CD4-positive, alpha-beta T cell (primary cell): ENCODE measurements at regions not wholly inside any gene's neighbourhood (a gene's known extent, or its start where the extent isn't known, plus 50 kb on each side); places are given as distances from the start of the nearest gene placed in this dataset.
"Not testable (repeated sequence)": the region's sequence is repeated elsewhere in the genome, so short reads cannot be mapped to it uniquely, and the experiment has no call there.

Experiments used
- ATAC-seq: fragments of 200-7000 bp; cut with Tn5 transposase; one replicate; pipeline ENCODE4 v1.10.0; 2022; ENCODE audit warnings: mild to moderate bottlenecking; ENCODE audit not compliant: poor library complexity
- CTCF ChIA-PET: fragments of 350-600 bp; sonication (Branson Sonifier 250); formaldehyde crosslinking; loops from one replicate; lab custom pipeline; 2021; ENCODE audit warnings: antibody characterized with exemption, inconsistent platforms; lab: Charles Lee
- POLR2A ChIA-PET: fragments of 350-600 bp; sonication (Branson Sonifier 250); formaldehyde crosslinking; loops from one replicate; lab custom pipeline; 2021; ENCODE audit warnings: antibody characterized with exemption, inconsistent platforms; lab: Charles Lee
- DNase-seq, 14 experiments: peaks; one replicate each; pipeline ENCODE4 v3.0.0-alpha.2; 2013 to 2020; ENCODE audit warnings: mixed read lengths in 2 of 14
- H3K27ac ChIP-seq, 2 donors: one replicate each; pipeline versions ENCODE4 v1.5.1 to v1.7.0; 2013; ENCODE audit warnings: low read length in 2 of 2, low read depth in 1 of 2, mild to moderate bottlenecking in 1 of 2
- H3K27me3 ChIP-seq, 2 experiments: 1 replicate in 1 of 2; 2 replicates in 1 of 2; pipeline versions ENCODE4 v1.6.1 to v1.7.0; 2013; ENCODE audit warnings: low read length in 2 of 2, control low read depth in 1 of 2, mild to moderate bottlenecking in 1 of 2, moderate library complexity in 1 of 2; ENCODE audit not compliant: insufficient read depth in 2 of 2, control insufficient read depth in 1 of 2
- H3K36me3 ChIP-seq: one replicate; pipeline ENCODE4 v1.6.1; 2013; ENCODE audit warnings: low read length, control low read depth; ENCODE audit not compliant: insufficient read depth
- H3K4me1 ChIP-seq: one replicate; pipeline ENCODE4 v1.6.1; 2013; ENCODE audit warnings: low read length, control low read depth; ENCODE audit not compliant: insufficient read depth
- H3K4me3 ChIP-seq: one replicate; pipeline ENCODE4 v1.5.1; 2013; ENCODE audit warnings: mild to moderate bottlenecking, low read length, moderate library complexity
- H3K9me3 ChIP-seq, 2 experiments: 1 replicate in 1 of 2; 2 replicates in 1 of 2; pipeline versions ENCODE4 v1.6.1 to v1.7.0; 2013; ENCODE audit warnings: low read length in 2 of 2, mild to moderate bottlenecking in 2 of 2, control low read depth in 1 of 2, moderate library complexity in 1 of 2; ENCODE audit not compliant: control insufficient read depth in 1 of 2, insufficient read depth in 1 of 2
- H3K27ac Mint-ChIP-seq: one replicate; pipeline ENCODE4 v1.8.0; 2020; ENCODE audit warnings: mixed read lengths
- H3K27me3 Mint-ChIP-seq: one replicate; pipeline ENCODE4 v1.8.0; 2021; ENCODE audit warnings: mixed read lengths
- H3K36me3 Mint-ChIP-seq: one replicate; pipeline ENCODE4 v1.8.0; 2021; ENCODE audit warnings: low read depth, mixed read lengths
- H3K4me1 Mint-ChIP-seq: one replicate; pipeline ENCODE4 v1.8.0; 2021; ENCODE audit warnings: low read depth, mixed read lengths
- H3K4me3 Mint-ChIP-seq: one replicate; pipeline ENCODE4 v1.8.0; 2020; ENCODE audit warnings: mild to moderate bottlenecking, mixed read lengths
- H3K9me3 Mint-ChIP-seq: one replicate; pipeline ENCODE4 v1.8.0; 2020; ENCODE audit warnings: mixed read lengths
- CTCF ChIP-seq: fragments of 200-600 bp; IDR thresholded peaks from one replicate; pipeline ENCODE4 v1.8.0; 2022; ENCODE audit warnings: antibody characterized with exemption, mild to moderate bottlenecking
- intact Hi-C, 2 experiments: fragments of 100-400 bp; cut with DNase I in 1 of 2; cut with micrococcal nuclease in 1 of 2; formaldehyde crosslinking; loops; one replicate each; pipeline versions ENCODE4 v1.15.1 to v1.9.0; 2023 to 2025; cut with DNase I, micrococcal nuclease

DNA sequence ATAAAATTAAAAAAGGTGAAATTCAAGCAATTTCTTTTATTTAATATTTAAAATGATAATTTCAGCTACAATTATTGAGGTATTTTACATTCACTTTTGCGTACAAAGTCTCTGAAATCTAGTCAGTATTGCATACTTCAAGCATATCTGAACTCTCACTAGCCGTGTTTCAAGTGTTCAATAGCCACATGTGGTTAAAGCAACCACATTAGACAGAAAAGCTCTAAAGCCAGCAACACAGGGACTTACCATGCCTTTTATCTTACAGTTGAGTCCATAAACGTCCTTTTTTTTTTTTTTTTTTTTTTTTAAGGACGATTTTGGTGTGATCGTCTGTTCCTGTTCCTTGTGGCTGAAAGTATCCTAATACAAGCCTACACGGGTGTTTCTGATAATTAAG is 257.0 kb upstream of the RGMA start:
- no peaks in the 10 kb centered on the region for H3K36me3 ChIP-seq
- no peak overlapping the region for H3K27ac ChIP-seq
- H3K4me3 ChIP-seq, result no peak overlapping the region
- H3K4me3 Mint-ChIP-seq, result no peak overlapping the region
- no peak for TF ChIP-seq CTCF
- intact Hi-C loops, result no loop called here
- ATAC-seq (no peak), DNase-seq (no peak)
- POLR2A ChIA-PET, result no interaction called here
- H3K9me3 ChIP-seq, result no peaks in the 10 kb centered on the region
- H3K27ac Mint-ChIP-seq, result no peak overlapping the region
- H3K4me1 Mint-ChIP-seq, result no peaks in the 10 kb centered on the region
- H3K27me3 Mint-ChIP-seq, result peaks cover 11% of the 10 kb centered on the region
- H3K27me3 ChIP-seq, result peaks cover 0 to 6% of the 10 kb centered on the region in 2 experiments
- CTCF ChIA-PET, result no interaction called here
- no peaks in the 10 kb centered on the region for H3K36me3 Mint-ChIP-seq
- no peaks in the 10 kb centered on the region for H3K9me3 Mint-ChIP-seq
- H3K4me1 ChIP-seq, result no peaks in the 10 kb centered on the region

- H3K27ac Mint-ChIP-seq, CTCF ChIA-PET, H3K9me3 Mint-ChIP-seq: not testable (repeated sequence)
These were observed 254.4 kb upstream of the RGMA start for GRCh38 chr15:93343402-93343801.

GRCh38 chr15:93341164-93341563 is 252.2 kb upstream of the RGMA start:
- Histone ChIP-seq H3K4me3 (no peak overlapping the region), H3K9me3 (no peaks in the 10 kb centered on the region), H3K27me3 (peaks cover 0 to 6% of the 10 kb centered on the region in 2 experiments), H3K4me1 (no peaks in the 10 kb centered on the region), H3K36me3 (no peaks in the 10 kb centered on the region), H3K27ac (no peak overlapping the region)
- Mint-ChIP-seq H3K27ac (no peak overlapping the region), H3K9me3 (no peaks in the 10 kb centered on the region), H3K27me3 (peaks cover 6% of the 10 kb centered on the region), H3K4me3 (no peak overlapping the region), H3K4me1 (no peaks in the 10 kb centered on the region), H3K36me3 (no peaks in the 10 kb centered on the region)
- ChIA-PET POLR2A (no interaction called here), CTCF (no interaction called here)
- ATAC-seq, result no peak
- intact Hi-C loops, result no loop called here
- no peak for TF ChIP-seq CTCF
- DNase-seq, result no peak

More at GRCh38 chr15:93343402-93343801, 254.4 kb upstream of the RGMA start:
- H3K27me3 ChIP-seq, H3K36me3 Mint-ChIP-seq, H3K27me3 Mint-ChIP-seq, H3K4me1 ChIP-seq, H3K4me1 Mint-ChIP-seq, H3K4me3 ChIP-seq, H3K36me3 ChIP-seq, POLR2A ChIA-PET, H3K27ac ChIP-seq, DNase-seq, ATAC-seq, H3K4me3 Mint-ChIP-seq, H3K9me3 ChIP-seq, intact Hi-C loops: not testable (repeated sequence)

GRCh38 chr15:93340406-93340805 is 251.4 kb upstream of the RGMA start:
- intact Hi-C loops, result no loop called here
- H3K9me3 Mint-ChIP-seq, result no peaks in the 10 kb centered on the region

More at GRCh38 chr15:93340406-93340805, 251.4 kb upstream of the RGMA start:
- no peak for DNase-seq
- Histone ChIP-seq H3K27ac (no peak overlapping the region), H3K36me3 (no peaks in the 10 kb centered on the region), H3K4me3 (no peak overlapping the region), H3K27me3 (peaks cover 0 to 6% of the 10 kb centered on the region in 2 experiments), H3K9me3 (no peaks in the 10 kb centered on the region), H3K4me1 (no peaks in the 10 kb centered on the region)
- H3K27ac Mint-ChIP-seq, result no peak overlapping the region
- no peak for TF ChIP-seq CTCF
- CTCF ChIA-PET, result no interaction called here
- H3K4me1 Mint-ChIP-seq, result no peaks in the 10 kb centered on the region
- H3K27me3 Mint-ChIP-seq, result peaks cover 12% of the 10 kb centered on the region
- ATAC-seq, result no peak
- no peaks in the 10 kb centered on the region for H3K36me3 Mint-ChIP-seq
- POLR2A ChIA-PET, result no interaction called here
- no peak overlapping the region for H3K4me3 Mint-ChIP-seq
